Keratinocyte (primary cell): ENCODE measurements at regions not wholly inside any gene's neighbourhood (a gene's known extent, or its start where the extent isn't known, plus 50 kb on each side); places are given as distances from the start of the nearest gene placed in this dataset.
A peak's percentile ranks its signal among the peaks of the same experiment; 100 is the strongest.

Experiments used
- DNase-seq: peaks from one replicate; pipeline ENCODE4 v3.0.0-alpha.2; 2011; ENCODE audit warnings: low read depth, missing footprints, low spot score
- FAIRE-seq: peaks from 2 replicates; lab custom pipeline; 2011; peaks lifted over from hg19 to GRCh38; lab: Jason Lieb, UNC
- H2AFZ ChIP-seq: 2 replicates; pipeline ENCODE4 v1.6.0; 2012; ENCODE audit warnings: low read length, control low read depth, inconsistent platforms; ENCODE audit not compliant: control insufficient read depth
- H3K27ac ChIP-seq: 2 replicates; pipeline ENCODE4 v1.5.1; 2011; ENCODE audit warnings: low read length; ENCODE audit not compliant: control insufficient read depth, insufficient read depth
- H3K27me3 ChIP-seq: 3 replicates; pipeline ENCODE4 v1.6.0; 2011; ENCODE audit warnings: low read length; ENCODE audit not compliant: control insufficient read depth, insufficient read depth; ENCODE audit errors: extremely low read depth
- H3K36me3 ChIP-seq, 2 experiments: 2 replicates in 1 of 2; 3 replicates in 1 of 2; pipeline ENCODE4 v1.5.1; 2011; ENCODE audit warnings: low read length in 2 of 2, mild to moderate bottlenecking in 1 of 2; ENCODE audit not compliant: control insufficient read depth in 2 of 2, insufficient read depth in 2 of 2; ENCODE audit errors: extremely low read depth in 1 of 2
- H3K4me1 ChIP-seq: 3 replicates; pipeline ENCODE4 v1.5.1; 2011; ENCODE audit warnings: low read length; ENCODE audit not compliant: control insufficient read depth, insufficient read depth; ENCODE audit errors: extremely low read depth
- H3K4me2 ChIP-seq: 3 replicates; pipeline ENCODE4 v1.6.0; 2011; ENCODE audit warnings: low read depth, low read length; ENCODE audit not compliant: control insufficient read depth, insufficient read depth; ENCODE audit errors: extremely low read depth
- H3K4me3 ChIP-seq, 3 experiments: fragments of 200-600 bp in 1 of 3; sonication (generic) in 1 of 3; 2 replicates in 2 of 3; 3 replicates in 1 of 3; pipeline ENCODE4 v1.5.1; 2011 to 2016; ENCODE audit warnings: low read length in 3 of 3, mild to moderate bottlenecking in 3 of 3, control low read depth in 2 of 3, inconsistent platforms in 1 of 3, low read depth in 1 of 3, mixed read lengths in 1 of 3, mixed run types in 1 of 3, moderate library complexity in 1 of 3; ENCODE audit not compliant: control insufficient read depth in 2 of 3, insufficient read depth in 2 of 3; ENCODE audit errors: extremely low read depth in 1 of 3
- H3K79me2 ChIP-seq: 2 replicates; pipeline ENCODE4 v1.6.0; 2012; ENCODE audit warnings: low read length; ENCODE audit not compliant: control insufficient read depth, insufficient read depth
- H3K9ac ChIP-seq: 3 replicates; pipeline ENCODE4 v1.6.0; 2011; ENCODE audit warnings: low read length; ENCODE audit not compliant: control insufficient read depth, insufficient read depth; ENCODE audit errors: extremely low read depth
- H3K9me1 ChIP-seq: 3 replicates; pipeline ENCODE4 v1.6.0; 2011; ENCODE audit warnings: low read length; ENCODE audit not compliant: control insufficient read depth, insufficient read depth; ENCODE audit errors: extremely low read depth
- H3K9me3 ChIP-seq: 2 replicates; pipeline ENCODE4 v1.5.1; 2012; ENCODE audit warnings: low read depth, low read length; ENCODE audit not compliant: control insufficient read depth
- H4K20me1 ChIP-seq: 3 replicates; pipeline ENCODE4 v1.6.0; 2011; ENCODE audit warnings: low read length; ENCODE audit not compliant: control insufficient read depth, insufficient read depth; ENCODE audit errors: extremely low read depth
- EZH2 ChIP-seq: IDR thresholded peaks from one replicate; pipeline ENCODE4 v1.6.1; 2012; ENCODE audit warnings: inconsistent platforms, mild to moderate bottlenecking, low read length, moderate library complexity
- dilution Hi-C: fragments of 300-500 bp; cut with MboI; formaldehyde crosslinking; loops from one replicate; pipeline ENCODE4 v1.7.0; 2020; ENCODE audit warnings: low sequenced_read_pairs; ENCODE audit not compliant: extremely low pct_ligation_motif_present
- TF ChIP-seq, protein P1 (sequence below), 3 experiments: IDR thresholded peaks in 1 of 3; conservative IDR thresholded peaks in 1 of 3; optimal IDR thresholded peaks in 1 of 3; 2 replicates in 2 of 3; 3 replicates in 1 of 3; pipeline versions ENCODE3 to v1.5.1; 2011; ENCODE audit warnings: low read length in 3 of 3, mild to moderate bottlenecking in 3 of 3, moderate library complexity in 2 of 3, control low read depth in 1 of 3, inconsistent platforms in 1 of 3; ENCODE audit not compliant: insufficient read depth in 2 of 3; ENCODE audit errors: extremely low read depth in 1 of 3

DNA sequence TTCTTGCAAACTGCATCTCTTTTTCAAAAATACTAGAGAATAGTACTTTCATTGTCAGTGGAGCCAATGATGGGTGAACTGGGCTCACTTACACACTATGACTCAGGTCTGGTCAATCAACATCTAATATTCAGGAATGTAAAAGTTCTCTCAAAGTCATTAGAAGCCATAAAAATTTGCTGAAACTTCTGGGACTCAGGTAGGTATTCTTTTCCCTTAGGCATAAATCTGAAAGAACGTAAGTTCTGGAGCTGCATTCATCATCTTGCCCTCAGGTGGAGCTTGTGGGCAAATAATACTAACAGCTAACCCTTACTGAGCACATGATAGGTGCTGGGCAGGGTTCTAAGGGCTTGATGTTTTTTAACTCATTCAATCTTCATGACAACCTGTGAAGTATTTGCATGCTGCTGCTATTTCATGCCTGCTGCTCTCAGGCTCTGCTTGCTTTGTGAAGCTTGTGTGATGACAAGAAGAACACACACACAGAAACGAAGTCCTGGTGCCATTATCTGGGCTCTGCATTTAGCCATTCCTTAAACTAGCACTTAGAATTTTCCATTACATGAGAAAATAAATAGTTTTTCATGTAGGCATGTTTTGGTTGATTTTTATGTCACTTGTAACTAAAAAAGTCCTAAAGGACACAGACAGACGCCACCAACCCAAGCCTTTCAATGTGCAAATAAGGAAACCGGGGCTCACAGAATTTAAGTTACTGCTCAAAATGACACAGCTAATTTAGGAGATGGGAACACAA lies 394.2 kb upstream of the LYPLAL1 start:
- DNase-seq (peak; percentile 75), FAIRE-seq (peak; percentile 84)
- no peaks in the 10 kb centered on the region for H3K27me3 ChIP-seq
- H3K4me2 ChIP-seq: peak overlapping the region; percentile 3
- H2AFZ ChIP-seq: no peak overlapping the region
- no peaks in the 10 kb centered on the region for H3K36me3 ChIP-seq
- H3K4me3 ChIP-seq: no peak overlapping the region
- H3K9me1 ChIP-seq: no peaks in the 10 kb centered on the region
- dilution Hi-C loops: no loop called here
- H4K20me1 ChIP-seq: no peaks in the 10 kb centered on the region
- no peak overlapping the region for H3K27ac ChIP-seq
- TF ChIP-seq, protein P1, sequence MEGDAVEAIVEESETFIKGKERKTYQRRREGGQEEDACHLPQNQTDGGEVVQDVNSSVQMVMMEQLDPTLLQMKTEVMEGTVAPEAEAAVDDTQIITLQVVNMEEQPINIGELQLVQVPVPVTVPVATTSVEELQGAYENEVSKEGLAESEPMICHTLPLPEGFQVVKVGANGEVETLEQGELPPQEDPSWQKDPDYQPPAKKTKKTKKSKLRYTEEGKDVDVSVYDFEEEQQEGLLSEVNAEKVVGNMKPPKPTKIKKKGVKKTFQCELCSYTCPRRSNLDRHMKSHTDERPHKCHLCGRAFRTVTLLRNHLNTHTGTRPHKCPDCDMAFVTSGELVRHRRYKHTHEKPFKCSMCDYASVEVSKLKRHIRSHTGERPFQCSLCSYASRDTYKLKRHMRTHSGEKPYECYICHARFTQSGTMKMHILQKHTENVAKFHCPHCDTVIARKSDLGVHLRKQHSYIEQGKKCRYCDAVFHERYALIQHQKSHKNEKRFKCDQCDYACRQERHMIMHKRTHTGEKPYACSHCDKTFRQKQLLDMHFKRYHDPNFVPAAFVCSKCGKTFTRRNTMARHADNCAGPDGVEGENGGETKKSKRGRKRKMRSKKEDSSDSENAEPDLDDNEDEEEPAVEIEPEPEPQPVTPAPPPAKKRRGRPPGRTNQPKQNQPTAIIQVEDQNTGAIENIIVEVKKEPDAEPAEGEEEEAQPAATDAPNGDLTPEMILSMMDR (optimal IDR thresholded peaks at IDR 0.05 in 1 of 3, IDR thresholded peaks at IDR 0.05 in 1 of 3, conservative IDR thresholded peaks at IDR 0.05 in 1 of 3; ENCODE audit: extremely low read depth in 1 of 3, insufficient read depth in 2 of 3, low read length in 3 of 3): peak in 1 of 3 experiments; percentile 8
- no peak for TF ChIP-seq EZH2
- H3K79me2 ChIP-seq: no peaks in the 10 kb centered on the region
- H3K4me1 ChIP-seq: peaks cover 16% of the 10 kb centered on the region
- H3K9me3 ChIP-seq: no peaks in the 10 kb centered on the region
- H3K9ac ChIP-seq: no peak overlapping the region

DNA sequence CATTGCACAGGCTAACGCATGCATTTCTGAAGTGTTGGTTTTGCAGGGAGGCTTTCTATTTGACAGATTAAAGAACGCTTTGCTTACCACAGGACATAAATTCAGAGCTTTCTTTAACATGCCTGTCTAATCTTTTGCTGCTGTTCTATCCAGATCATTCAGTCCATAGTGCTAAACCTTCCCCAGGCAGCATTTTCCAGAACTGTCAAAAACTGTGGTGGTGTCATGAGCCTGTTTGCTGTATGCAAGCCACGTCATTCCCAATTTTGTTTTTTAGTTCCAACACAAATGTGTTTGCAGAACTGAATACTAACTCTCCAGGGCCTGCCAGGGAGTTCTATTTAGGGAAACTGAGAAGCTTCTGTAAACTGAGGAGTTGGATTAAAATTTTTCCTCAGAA lies 390.5 kb upstream of the LYPLAL1 start:
- TF ChIP-seq EZH2: no peak
- TF ChIP-seq, protein P1 (optimal IDR thresholded peaks at IDR 0.05 in 1 of 3, IDR thresholded peaks at IDR 0.05 in 1 of 3, conservative IDR thresholded peaks at IDR 0.05 in 1 of 3; ENCODE audit: extremely low read depth in 1 of 3, insufficient read depth in 2 of 3, low read length in 3 of 3): no peak
- no peaks in the 10 kb centered on the region for H3K27me3 ChIP-seq

More for the DNA sequence above, 390.5 kb upstream of the LYPLAL1 start:
- Histone ChIP-seq H3K9ac (no peak overlapping the region), H3K36me3 (no peaks in the 10 kb centered on the region), H3K9me1 (no peaks in the 10 kb centered on the region), H2AFZ (no peak overlapping the region), H3K4me3 (no peak overlapping the region), H3K9me3 (no peaks in the 10 kb centered on the region), H3K4me2 (no peak overlapping the region), H4K20me1 (no peaks in the 10 kb centered on the region), H3K79me2 (no peaks in the 10 kb centered on the region), H3K27ac (no peak overlapping the region), H3K4me1 (peaks cover 16% of the 10 kb centered on the region)
- no peak for FAIRE-seq
- no peak for DNase-seq
- dilution Hi-C loops: no loop called here
